GM19239 (cell line): ENCODE measurements at regions not wholly inside any gene's neighbourhood (a gene's known extent, or its start where the extent isn't known, plus 50 kb on each side); places are given as distances from the start of the nearest gene placed in this dataset.

Source experiments
- DNase-seq: peaks from one replicate; pipeline ENCODE4 v3.0.0; 2011; ENCODE audit warnings: low spot score; ENCODE audit not compliant: insufficient read length
- FAIRE-seq: peaks from 2 replicates; lab custom pipeline; 2011; peaks lifted over from hg19 to GRCh38; lab: Jason Lieb, UNC

DNA sequence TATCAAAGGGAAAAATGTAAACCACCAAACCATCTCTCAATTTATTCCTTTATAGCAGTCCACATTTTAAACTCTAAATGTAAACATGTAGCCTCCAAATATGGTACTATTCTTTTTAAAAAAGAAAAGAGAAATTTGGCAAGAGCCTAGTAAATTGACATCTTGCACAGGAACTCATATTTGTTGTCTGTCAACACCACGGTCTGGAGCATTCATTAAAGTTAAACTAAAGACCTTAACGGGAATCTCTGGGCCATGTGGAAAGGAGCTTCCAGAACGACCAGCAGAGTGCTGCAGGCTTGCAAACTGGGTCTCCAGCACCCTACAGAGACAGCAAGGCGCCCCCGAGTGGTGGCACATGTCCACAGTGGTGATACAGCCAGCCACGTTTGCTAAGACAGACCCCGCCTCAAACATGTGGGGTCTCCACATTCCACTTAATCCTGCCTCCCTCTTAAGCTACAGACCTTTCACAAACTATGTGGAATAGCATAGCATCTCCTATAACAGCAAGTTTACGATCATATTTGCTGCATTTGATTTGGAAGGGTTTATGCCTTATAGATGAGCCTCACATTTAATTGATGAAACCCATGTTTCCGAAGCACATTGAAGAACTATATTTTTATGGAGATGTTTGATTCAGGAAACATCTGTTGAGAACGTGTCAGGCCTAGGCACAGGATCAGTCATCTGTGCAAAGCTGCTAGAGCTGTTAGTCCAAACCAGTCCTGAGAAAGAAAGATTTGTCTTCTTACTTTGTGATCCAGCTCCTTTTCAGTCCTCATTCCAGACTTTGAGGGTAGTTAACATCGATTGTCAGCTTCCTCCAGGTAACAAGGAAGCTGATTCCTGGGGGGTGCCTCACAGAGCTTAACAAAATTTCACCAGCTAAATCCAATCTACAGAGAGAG, 96.4 kb upstream of the BACE2 start:
- FAIRE-seq (no peak), DNase-seq (no peak)

DNA sequence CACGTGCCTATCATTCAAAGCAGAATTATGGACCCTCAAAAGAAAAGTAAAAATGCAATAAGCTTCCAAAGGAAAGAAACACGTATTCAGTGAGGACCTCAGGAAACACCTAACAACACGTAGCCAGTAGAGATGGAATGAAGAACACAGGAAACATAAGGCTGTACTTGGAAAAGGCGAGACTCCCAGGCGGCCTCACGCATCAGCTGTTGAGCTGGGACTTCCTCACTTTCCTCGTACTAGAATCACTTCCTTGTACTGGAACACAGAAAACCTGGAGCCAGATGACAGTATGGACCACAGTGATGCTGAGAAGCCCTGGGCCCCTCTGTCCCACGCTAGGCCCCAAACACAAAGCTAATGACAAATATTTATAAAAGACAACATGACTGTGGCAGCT, 94.4 kb upstream of the BACE2 start:
- DNase-seq (no peak), FAIRE-seq (no peak)

DNA sequence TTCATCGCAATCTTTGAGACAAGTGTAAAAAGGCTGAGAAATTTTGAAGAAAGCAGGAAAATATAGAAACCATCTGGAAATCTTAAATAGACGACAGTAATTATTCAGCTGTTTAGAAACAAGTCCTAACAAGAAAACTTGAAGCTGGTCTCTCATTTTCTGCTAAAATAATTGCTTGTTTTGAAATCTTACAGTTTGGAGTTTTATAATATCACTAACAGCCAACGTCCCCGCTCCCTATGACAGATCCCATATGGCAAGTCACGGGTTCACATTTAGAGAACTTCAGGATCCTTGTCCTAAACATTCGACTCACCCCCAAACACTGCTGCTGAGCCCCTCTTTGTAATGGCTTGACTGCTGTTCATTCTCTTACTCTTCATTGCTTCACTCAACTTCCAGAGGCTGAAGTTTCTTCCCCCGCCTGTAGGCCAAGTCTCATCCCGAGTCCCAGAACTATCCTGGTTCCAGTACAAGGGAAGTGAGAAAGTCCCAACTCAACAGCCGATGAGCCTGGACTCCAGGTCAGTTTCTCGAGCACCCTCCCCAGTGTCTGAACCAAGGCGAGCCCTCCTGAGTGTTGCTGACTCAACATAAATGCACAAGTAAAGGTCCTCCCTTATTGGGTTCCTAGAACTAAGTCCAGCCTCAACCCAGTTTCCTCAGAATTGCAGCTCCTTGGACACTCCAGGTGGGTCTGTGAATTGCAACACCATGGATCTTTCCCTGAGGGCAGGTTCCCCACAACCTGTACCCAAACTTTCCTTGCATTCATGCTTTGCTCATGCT, 93.4 kb upstream of the BACE2 start:
- FAIRE-seq, result no peak
- DNase-seq, result no peak

GRCh38 chr21:41075656-41076055, 92.3 kb upstream of the BACE2 start:
- FAIRE-seq (no peak), DNase-seq (no peak)

- DNase-seq, result no peak
- FAIRE-seq, result no peak
These were observed 91.9 kb upstream of the BACE2 start for GRCh38 chr21:41076064-41076463.

- FAIRE-seq (no peak), DNase-seq (no peak)
These were observed 88.8 kb upstream of the BACE2 start for GRCh38 chr21:41079159-41079558.

DNA sequence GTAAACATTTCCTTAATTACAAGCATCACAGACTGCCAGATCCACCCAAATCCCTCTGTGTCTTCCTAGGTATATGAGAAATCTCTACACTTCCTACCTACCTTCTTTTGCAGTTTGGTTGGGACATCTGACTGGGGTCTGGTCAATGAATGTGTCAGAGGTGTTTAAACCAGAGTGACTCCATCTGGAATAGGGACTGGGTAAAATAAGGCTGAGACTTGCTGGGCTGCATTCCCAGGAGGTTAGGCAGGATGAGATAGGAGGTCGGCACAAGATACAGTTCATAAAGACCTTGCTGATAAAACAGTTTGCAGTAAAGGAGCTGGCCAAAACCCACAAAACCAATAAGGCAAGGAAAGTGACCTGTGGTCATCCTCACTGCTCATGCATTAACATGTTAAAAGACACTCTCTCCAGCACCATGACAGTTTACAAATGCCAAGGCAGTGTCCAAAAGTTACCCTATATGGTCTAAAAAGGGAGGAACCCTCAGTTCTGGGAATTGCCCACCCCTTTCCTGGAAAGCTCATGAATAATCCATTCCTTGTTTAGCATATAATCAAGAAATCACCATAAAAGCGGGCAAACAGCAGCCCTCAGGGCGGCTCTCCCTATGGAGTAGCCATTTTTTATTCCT, 87.4 kb upstream of the BACE2 start:
- DNase-seq, result no peak
- no peak for FAIRE-seq

GRCh38 chr21:41086569-41086968, 81.4 kb upstream of the BACE2 start:
- no peak for FAIRE-seq
- no peak for DNase-seq

DNA sequence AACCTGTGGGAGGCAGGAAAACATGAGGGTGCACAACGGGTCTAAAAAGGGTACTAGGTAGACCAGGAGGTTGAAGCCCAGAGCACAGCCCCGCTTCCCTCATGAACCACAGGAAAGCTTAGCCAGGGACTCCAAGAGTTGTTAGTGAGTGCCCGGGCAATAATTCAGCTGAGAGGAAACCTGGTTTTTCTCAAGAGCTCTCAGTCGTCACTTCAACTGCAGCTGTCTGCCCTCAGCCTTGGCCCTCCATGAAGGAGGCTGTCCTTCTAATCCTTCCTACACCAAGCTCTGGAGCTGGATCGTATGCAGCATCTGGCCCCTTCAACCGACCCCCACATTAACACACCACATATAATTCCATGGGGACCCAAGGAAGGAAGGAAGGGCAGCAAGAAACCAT, 77.0 kb upstream of the BACE2 start:
- DNase-seq, result no peak
- FAIRE-seq, result no peak

GRCh38 chr21:41091616-41092015, 76.3 kb upstream of the BACE2 start:
- FAIRE-seq, result no peak
- no peak for DNase-seq

DNA sequence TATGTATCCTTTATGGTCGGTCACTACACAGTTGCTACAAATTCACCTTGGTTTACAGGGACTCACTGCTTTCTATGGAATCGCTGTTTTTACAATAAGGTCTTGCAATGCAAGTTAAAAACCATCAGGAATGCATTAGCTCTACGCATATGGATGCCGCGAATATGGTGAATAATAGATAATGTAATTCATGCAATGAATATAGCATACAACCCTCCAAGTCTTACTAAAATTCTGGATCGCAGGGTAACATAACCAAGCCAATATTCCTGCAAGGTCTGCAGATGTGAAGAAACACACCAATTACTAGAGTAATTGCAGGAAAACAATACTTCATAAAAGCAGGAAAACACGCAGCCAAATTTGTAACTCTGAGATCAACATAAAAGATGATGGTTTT, 75.6 kb upstream of the BACE2 start:
- FAIRE-seq (no peak), DNase-seq (no peak)

GRCh38 chr21:41095983-41096382, 72.0 kb upstream of the BACE2 start:
- DNase-seq (no peak), FAIRE-seq (no peak)

DNA sequence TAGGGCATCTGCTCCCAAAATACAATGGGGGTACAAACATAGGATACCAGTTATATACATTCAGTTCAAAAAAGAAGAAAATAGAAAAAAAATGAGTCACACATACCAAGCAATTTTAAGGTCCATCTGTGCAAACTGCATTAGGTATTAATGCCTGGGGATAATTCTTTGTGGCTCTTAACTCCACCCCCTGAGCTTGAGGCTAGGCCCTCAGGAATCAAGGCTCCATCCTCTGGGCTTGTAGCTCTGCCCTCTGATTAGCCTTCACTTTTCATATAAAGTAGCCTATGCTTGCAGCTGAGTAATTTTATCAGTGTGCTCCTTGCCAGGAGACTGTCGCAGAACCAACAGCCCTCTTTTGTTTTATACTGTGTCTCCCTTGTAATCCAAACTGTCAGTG, 69.9 kb upstream of the BACE2 start:
- FAIRE-seq (no peak), DNase-seq (no peak)

DNA sequence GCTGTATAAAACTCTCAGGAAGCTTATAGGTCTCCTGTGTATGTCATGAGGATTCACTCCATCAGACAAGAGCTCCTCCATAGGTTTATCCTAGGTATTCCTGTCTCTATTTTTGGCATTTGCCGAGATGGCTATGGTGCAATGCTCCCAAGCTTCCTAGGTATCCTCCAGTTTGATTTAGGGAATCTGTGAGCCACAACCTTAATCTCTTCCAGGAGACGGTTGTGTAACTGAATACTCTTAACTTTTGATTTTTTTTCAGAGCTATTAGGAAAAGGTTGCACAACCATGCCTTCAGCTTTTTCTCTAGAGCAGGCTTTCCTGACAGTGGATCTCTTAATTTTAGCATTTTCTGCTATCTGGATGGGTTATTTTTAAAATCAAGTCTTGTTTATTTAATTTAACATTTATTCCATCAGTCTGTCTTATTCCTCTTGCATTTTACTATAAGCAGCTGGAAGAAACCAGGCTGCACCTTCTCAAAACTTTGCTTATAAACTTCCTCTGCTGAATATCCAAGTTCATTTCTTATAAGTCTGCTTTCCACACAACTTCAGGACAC, 69.4 kb upstream of the BACE2 start:
- FAIRE-seq, result no peak
- no peak for DNase-seq

DNA sequence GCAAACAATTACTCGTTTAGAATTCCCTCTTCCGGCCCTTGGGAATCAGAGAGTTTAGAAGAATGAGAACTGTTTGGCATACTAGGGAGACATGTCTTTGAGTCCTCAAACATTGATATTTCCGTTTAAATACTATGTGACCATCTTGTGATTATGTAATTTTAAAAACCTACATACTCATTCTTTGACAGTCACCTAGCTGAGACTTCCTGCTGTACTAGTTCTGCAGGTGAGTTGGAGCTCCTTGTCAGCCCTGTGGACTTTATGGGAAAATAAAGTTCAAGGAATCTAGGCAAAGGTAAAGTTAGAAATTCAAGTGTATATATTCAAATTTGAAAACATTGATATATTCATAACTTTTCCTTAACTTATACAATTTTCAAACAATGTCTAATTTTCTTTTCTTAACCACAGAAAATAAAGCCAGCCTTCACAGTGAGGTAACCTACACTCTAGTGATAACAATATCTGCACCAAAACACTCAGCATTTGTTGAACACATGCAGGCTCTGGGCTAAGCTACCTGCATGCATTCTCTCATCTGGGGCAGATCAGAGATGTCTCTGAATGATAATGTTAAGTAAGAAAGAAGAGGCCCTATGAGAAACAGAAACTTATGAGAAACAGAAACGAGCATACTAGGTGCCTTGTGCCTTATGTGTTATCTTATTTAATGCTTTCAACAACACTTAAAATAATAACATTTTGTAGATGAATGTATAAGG, 67.0 kb upstream of the BACE2 start:
- no peak for FAIRE-seq
- no peak for DNase-seq

GRCh38 chr21:41102281-41102680, 65.7 kb upstream of the BACE2 start:
- DNase-seq (no peak), FAIRE-seq (no peak)

DNA sequence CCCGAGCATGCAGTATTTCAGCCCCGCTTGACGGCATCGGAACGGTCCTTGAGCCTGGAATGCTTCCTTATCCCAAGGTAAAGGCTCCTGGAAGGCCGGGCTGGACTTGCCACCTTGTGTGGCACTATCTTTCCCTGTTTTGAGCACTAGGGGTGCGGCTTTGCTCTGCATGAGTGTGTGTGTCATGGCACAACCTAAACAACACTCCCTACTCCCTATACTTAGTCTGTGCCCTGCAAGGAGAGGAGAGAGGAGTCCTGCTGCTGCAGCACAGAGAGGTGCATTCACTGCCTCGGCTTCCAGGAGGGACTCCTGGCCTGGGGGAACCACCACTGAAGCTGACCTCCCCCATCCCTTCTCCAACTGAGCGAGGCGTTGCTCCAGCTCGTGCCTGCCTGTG, 60.4 kb upstream of the BACE2 start:
- FAIRE-seq (no peak), DNase-seq (no peak)

GRCh38 chr21:41108668-41109585, 59.0 kb upstream of the BACE2 start:
- DNase-seq (no peak), FAIRE-seq (no peak)

- DNase-seq, result no peak
- FAIRE-seq, result no peak
These were observed 57.8 kb upstream of the BACE2 start for GRCh38 chr21:41110161-41110560.
